Upper lobe of right lung (tissue), 1 donor: ENCODE measurements at regions not wholly inside any gene's neighbourhood (a gene's known extent, or its start where the extent isn't known, plus 50 kb on each side); places are given as distances from the start of the nearest gene placed in this dataset.

Experiments used
- ATAC-seq: fragments of 200-7000 bp; cut with Tn5 transposase; one replicate; pipeline ENCODE4 v1.9.1; 2020; ENCODE audit warnings: mild to moderate bottlenecking, moderate library complexity
- DNase-seq: peaks from one replicate; pipeline ENCODE4 v3.0.0-alpha.2; 2020
- H3K27ac ChIP-seq: fragments of 200-600 bp; one replicate; pipeline ENCODE4 v1.8.0; 2022
- H3K27me3 ChIP-seq: fragments of 200-600 bp; one replicate; pipeline ENCODE4 v1.8.0; 2022; ENCODE audit warnings: mild to moderate bottlenecking
- H3K36me3 ChIP-seq: fragments of 200-600 bp; one replicate; pipeline ENCODE4 v1.8.0; 2022
- H3K4me1 ChIP-seq: fragments of 200-600 bp; one replicate; pipeline ENCODE4 v1.8.0; 2022
- H3K4me3 ChIP-seq: fragments of 200-600 bp; one replicate; pipeline ENCODE4 v1.8.0; 2022; ENCODE audit warnings: mild to moderate bottlenecking
- H3K9me3 ChIP-seq: fragments of 200-600 bp; one replicate; pipeline ENCODE4 v1.8.0; 2022
- intact Hi-C: fragments of 100-400 bp; cut with DNase I; formaldehyde crosslinking; loops from one replicate; pipeline ENCODE4 v1.11.0; 2022
- TF ChIP-seq, protein P1 (sequence below): fragments of 200-600 bp; IDR thresholded peaks from one replicate; pipeline ENCODE4 v1.8.0; 2022; ENCODE audit warnings: antibody characterized with exemption
- donor health status: DM: no; HTN: yes; CAD: no; lungs with severe emphysema.

- Histone ChIP-seq H3K27me3 (no peaks in the 10 kb centered on the region), H3K4me1 (peaks cover 6% of the 10 kb centered on the region), H3K36me3 (no peaks in the 10 kb centered on the region), H3K9me3 (no peaks in the 10 kb centered on the region), H3K4me3 (no peak overlapping the region), H3K27ac (no peak overlapping the region)
- intact Hi-C loops: no loop called here
- DNase-seq (no peak), ATAC-seq (no peak)
- TF ChIP-seq, protein P1, sequence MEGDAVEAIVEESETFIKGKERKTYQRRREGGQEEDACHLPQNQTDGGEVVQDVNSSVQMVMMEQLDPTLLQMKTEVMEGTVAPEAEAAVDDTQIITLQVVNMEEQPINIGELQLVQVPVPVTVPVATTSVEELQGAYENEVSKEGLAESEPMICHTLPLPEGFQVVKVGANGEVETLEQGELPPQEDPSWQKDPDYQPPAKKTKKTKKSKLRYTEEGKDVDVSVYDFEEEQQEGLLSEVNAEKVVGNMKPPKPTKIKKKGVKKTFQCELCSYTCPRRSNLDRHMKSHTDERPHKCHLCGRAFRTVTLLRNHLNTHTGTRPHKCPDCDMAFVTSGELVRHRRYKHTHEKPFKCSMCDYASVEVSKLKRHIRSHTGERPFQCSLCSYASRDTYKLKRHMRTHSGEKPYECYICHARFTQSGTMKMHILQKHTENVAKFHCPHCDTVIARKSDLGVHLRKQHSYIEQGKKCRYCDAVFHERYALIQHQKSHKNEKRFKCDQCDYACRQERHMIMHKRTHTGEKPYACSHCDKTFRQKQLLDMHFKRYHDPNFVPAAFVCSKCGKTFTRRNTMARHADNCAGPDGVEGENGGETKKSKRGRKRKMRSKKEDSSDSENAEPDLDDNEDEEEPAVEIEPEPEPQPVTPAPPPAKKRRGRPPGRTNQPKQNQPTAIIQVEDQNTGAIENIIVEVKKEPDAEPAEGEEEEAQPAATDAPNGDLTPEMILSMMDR: no peak
Measured at GRCh38 chr4:186958726-186959350, 235.2 kb upstream of the FAT1 start.

- intact Hi-C loops: no loop called here
- no peak for DNase-seq
- H3K36me3 ChIP-seq: no peaks in the 10 kb centered on the region
- no peak overlapping the region for H3K27ac ChIP-seq
- no peaks in the 10 kb centered on the region for H3K27me3 ChIP-seq
- H3K9me3 ChIP-seq: no peaks in the 10 kb centered on the region
- no peaks in the 10 kb centered on the region for H3K4me1 ChIP-seq
- ATAC-seq: no peak
- no peak overlapping the region for H3K4me3 ChIP-seq
- TF ChIP-seq, protein P1: no peak
Measured at GRCh38 chr4:186979961-186980745, 256.5 kb upstream of the FAT1 start.

DNA sequence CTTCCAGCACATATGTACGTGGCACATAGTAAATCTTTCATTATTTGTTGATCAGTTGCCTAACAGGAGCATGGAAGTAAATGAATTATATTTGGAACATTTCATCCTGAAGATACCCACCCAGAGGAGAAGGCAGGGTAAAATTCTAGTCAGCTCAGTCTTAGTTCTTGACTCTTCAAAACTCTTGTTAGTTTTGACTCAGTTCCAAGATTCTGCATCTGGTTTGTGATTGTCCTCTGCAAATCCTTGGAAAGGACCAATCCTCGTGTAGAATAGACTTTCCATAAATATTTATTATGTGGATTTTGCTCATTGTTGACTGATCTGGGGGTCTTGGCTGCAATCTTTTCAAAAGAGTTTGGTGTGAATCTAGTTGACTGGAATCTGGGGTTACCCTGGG, 257.5 kb upstream of the FAT1 start:
- no peak overlapping the region for H3K27ac ChIP-seq
- TF ChIP-seq, protein P1: no peak
- no peak overlapping the region for H3K4me3 ChIP-seq
- intact Hi-C loops: no loop called here
- no peaks in the 10 kb centered on the region for H3K4me1 ChIP-seq
- ATAC-seq: no peak
- H3K9me3 ChIP-seq: no peaks in the 10 kb centered on the region
- no peaks in the 10 kb centered on the region for H3K27me3 ChIP-seq
- H3K36me3 ChIP-seq: no peaks in the 10 kb centered on the region
- no peak for DNase-seq

DNA sequence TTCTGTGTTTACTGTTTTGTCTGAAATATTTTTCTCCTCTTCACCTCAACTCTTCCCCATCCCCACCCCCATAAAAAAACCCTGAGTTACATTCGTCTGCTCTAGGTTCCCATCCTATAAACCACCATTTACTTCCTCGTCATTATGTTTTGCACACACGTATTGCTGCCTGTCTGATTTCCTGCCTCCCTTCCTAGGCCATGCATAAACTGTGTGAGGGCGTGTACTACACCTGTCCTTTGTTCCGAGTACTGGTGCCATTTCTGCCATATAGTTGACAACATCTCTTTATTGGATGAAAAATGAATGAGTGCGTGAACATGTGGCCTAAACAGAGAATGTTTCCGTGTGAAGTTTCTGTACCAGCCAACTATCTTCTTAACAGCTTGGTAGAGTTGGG, 258.5 kb upstream of the FAT1 start:
- no peaks in the 10 kb centered on the region for H3K27me3 ChIP-seq
- TF ChIP-seq, protein P1: no peak
- H3K4me1 ChIP-seq: no peaks in the 10 kb centered on the region
- ATAC-seq (no peak), DNase-seq (no peak)
- H3K4me3 ChIP-seq: no peak overlapping the region
- H3K9me3 ChIP-seq: no peaks in the 10 kb centered on the region
- H3K27ac ChIP-seq: no peak overlapping the region
- intact Hi-C loops: no loop called here
- H3K36me3 ChIP-seq: no peaks in the 10 kb centered on the region

GRCh38 chr4:186984105-186984644, 260.5 kb upstream of the FAT1 start:
- Histone ChIP-seq H3K36me3 (no peaks in the 10 kb centered on the region), H3K4me1 (no peaks in the 10 kb centered on the region), H3K4me3 (no peak overlapping the region), H3K9me3 (no peaks in the 10 kb centered on the region), H3K27ac (no peak overlapping the region), H3K27me3 (no peaks in the 10 kb centered on the region)
- DNase-seq (no peak), ATAC-seq (no peak)
- intact Hi-C loops: no loop called here
- TF ChIP-seq, protein P1: no peak
